ENCODE measurements at regions not wholly inside any gene's neighbourhood (a gene's known extent, or its start where the extent isn't known, plus 50 kb on each side); places are given as distances from the start of the nearest gene placed in this dataset.

- Histone ChIP-seq H3K23ac (ENCODE audit: low read length) (no peak overlapping the region), H3K79me2 (ENCODE audit: control insufficient read depth, insufficient read depth, low read length) (no peaks in the 10 kb centered on the region)
Observed at GRCh38 chr10:71040343-71040742, 152.0 kb upstream of the PCBD1 start.

GRCh38 chr10:71040846-71041605 is 152.7 kb upstream of the PCBD1 start:
- Histone ChIP-seq H3K23ac (ENCODE audit: low read length) (no peak overlapping the region), H2BK15ac (replicated peaks; ENCODE audit: low read depth) (no peak overlapping the region), H4K5ac (ENCODE audit: low read length) (no peak overlapping the region), H3K79me1 (ENCODE audit: low read length) (no peaks in the 10 kb centered on the region), H2AK5ac (ENCODE audit: low read length) (no peak overlapping the region), H3K4ac (ENCODE audit: low read depth, low read length) (no peak overlapping the region), H2BK120ac (ENCODE audit: low read depth, low read length) (no peak overlapping the region), H4K8ac (ENCODE audit: low read depth, low read length) (no peak overlapping the region), H2BK5ac (ENCODE audit: low read length) (no peak overlapping the region), H3K4me3 (ENCODE audit: low read length) (no peak overlapping the region), H3K4me2 (ENCODE audit: low read length) (no peak overlapping the region), H3K56ac (ENCODE audit: low read length) (no peak overlapping the region), H3K4me1 (ENCODE audit: control insufficient read depth, low read depth, low read length) (no peaks in the 10 kb centered on the region), H3K79me2 (ENCODE audit: control insufficient read depth, insufficient read depth, low read length) (no peaks in the 10 kb centered on the region), H3K27me3 (ENCODE audit: insufficient read depth, low read length, poor library complexity) (no peaks in the 10 kb centered on the region), H3K36me3 (ENCODE audit: control insufficient read depth, insufficient read depth, low read length) (no peaks in the 10 kb centered on the region), H3K18ac (ENCODE audit: low read length) (no peak overlapping the region), H3K9ac (ENCODE audit: low read length) (no peak overlapping the region), H3K27ac (ENCODE audit: low read depth, low read length) (no peak overlapping the region)
- no CpG with 5 or more reads among the region's 20 CpGs for WGBS (ENCODE audit: extremely low coverage, insufficient coverage, low lambda C conversion rate)
- DNase-seq = peak; percentile 54

More at GRCh38 chr10:71040343-71040742, 152.0 kb upstream of the PCBD1 start:
- no peaks in the 10 kb centered on the region for H3K36me3 ChIP-seq (ENCODE audit: control insufficient read depth, insufficient read depth, low read length)
- no peak overlapping the region for H4K5ac ChIP-seq (ENCODE audit: low read length)
- H3K56ac ChIP-seq (ENCODE audit: low read length) = no peak overlapping the region
- no peaks in the 10 kb centered on the region for H3K79me1 ChIP-seq (ENCODE audit: low read length)
- no peak overlapping the region for H4K8ac ChIP-seq (ENCODE audit: low read depth, low read length)
- H3K27me3 ChIP-seq (ENCODE audit: insufficient read depth, low read length, poor library complexity) = no peaks in the 10 kb centered on the region
- H2BK5ac ChIP-seq (ENCODE audit: low read length) = no peak overlapping the region
- no peak overlapping the region for H3K9ac ChIP-seq (ENCODE audit: low read length)
- H3K4ac ChIP-seq (ENCODE audit: low read depth, low read length) = no peak overlapping the region
- H3K27ac ChIP-seq (ENCODE audit: low read depth, low read length) = no peak overlapping the region
- DNase-seq = no peak
- WGBS (ENCODE audit: extremely low coverage, insufficient coverage, low lambda C conversion rate) = no CpG with 5 or more reads among the region's 4 CpGs
- H2BK15ac ChIP-seq (replicated peaks; ENCODE audit: low read depth) = no peak overlapping the region
- H2BK120ac ChIP-seq (ENCODE audit: low read depth, low read length) = no peak overlapping the region
- H3K18ac ChIP-seq (ENCODE audit: low read length) = no peak overlapping the region
- no peaks in the 10 kb centered on the region for H3K4me1 ChIP-seq (ENCODE audit: control insufficient read depth, low read depth, low read length)
- no peak overlapping the region for H3K4me2 ChIP-seq (ENCODE audit: low read length)
- no peak overlapping the region for H2AK5ac ChIP-seq (ENCODE audit: low read length)
- H3K4me3 ChIP-seq (ENCODE audit: low read length) = no peak overlapping the region

GRCh38 chr10:71042216-71042615 is 153.9 kb upstream of the PCBD1 start:
- Histone ChIP-seq H3K79me1 (ENCODE audit: low read length) (no peaks in the 10 kb centered on the region), H3K4me1 (ENCODE audit: control insufficient read depth, low read depth, low read length) (no peaks in the 10 kb centered on the region), H3K4me3 (ENCODE audit: low read length) (no peak overlapping the region), H3K9ac (ENCODE audit: low read length) (no peak overlapping the region), H3K56ac (ENCODE audit: low read length) (no peak overlapping the region), H4K5ac (ENCODE audit: low read length) (no peak overlapping the region), H3K4me2 (ENCODE audit: low read length) (no peak overlapping the region), H2BK5ac (ENCODE audit: low read length) (no peak overlapping the region), H3K18ac (ENCODE audit: low read length) (no peak overlapping the region), H2BK120ac (ENCODE audit: low read depth, low read length) (no peak overlapping the region), H3K23ac (ENCODE audit: low read length) (no peak overlapping the region), H3K36me3 (ENCODE audit: control insufficient read depth, insufficient read depth, low read length) (no peaks in the 10 kb centered on the region), H3K27ac (ENCODE audit: low read depth, low read length) (no peak overlapping the region), H3K79me2 (ENCODE audit: control insufficient read depth, insufficient read depth, low read length) (no peaks in the 10 kb centered on the region), H3K4ac (ENCODE audit: low read depth, low read length) (no peak overlapping the region), H4K8ac (ENCODE audit: low read depth, low read length) (no peak overlapping the region), H3K27me3 (ENCODE audit: insufficient read depth, low read length, poor library complexity) (no peaks in the 10 kb centered on the region), H2BK15ac (replicated peaks; ENCODE audit: low read depth) (no peak overlapping the region), H2AK5ac (ENCODE audit: low read length) (no peak overlapping the region)
- no peak for DNase-seq
- no CpG with 5 or more reads among the region's 4 CpGs for WGBS (ENCODE audit: extremely low coverage, insufficient coverage, low lambda C conversion rate)

GRCh38 chr10:71042699-71043098 is 154.3 kb upstream of the PCBD1 start:
- Histone ChIP-seq H3K4me3 (ENCODE audit: low read length) (no peak overlapping the region), H3K56ac (ENCODE audit: low read length) (no peak overlapping the region), H3K23ac (ENCODE audit: low read length) (no peak overlapping the region), H3K79me2 (ENCODE audit: control insufficient read depth, insufficient read depth, low read length) (no peaks in the 10 kb centered on the region), H3K36me3 (ENCODE audit: control insufficient read depth, insufficient read depth, low read length) (no peaks in the 10 kb centered on the region), H4K5ac (ENCODE audit: low read length) (no peak overlapping the region), H3K4me1 (ENCODE audit: control insufficient read depth, low read depth, low read length) (no peaks in the 10 kb centered on the region), H3K9ac (ENCODE audit: low read length) (no peak overlapping the region), H4K8ac (ENCODE audit: low read depth, low read length) (no peak overlapping the region), H3K18ac (ENCODE audit: low read length) (no peak overlapping the region), H3K4me2 (ENCODE audit: low read length) (no peak overlapping the region), H3K79me1 (ENCODE audit: low read length) (no peaks in the 10 kb centered on the region), H2BK15ac (replicated peaks; ENCODE audit: low read depth) (no peak overlapping the region), H2BK5ac (ENCODE audit: low read length) (no peak overlapping the region), H3K27ac (ENCODE audit: low read depth, low read length) (no peak overlapping the region), H2AK5ac (ENCODE audit: low read length) (no peak overlapping the region), H2BK120ac (ENCODE audit: low read depth, low read length) (no peak overlapping the region), H3K27me3 (ENCODE audit: insufficient read depth, low read length, poor library complexity) (no peaks in the 10 kb centered on the region), H3K4ac (ENCODE audit: low read depth, low read length) (no peak overlapping the region)
- no CpG with 5 or more reads among the region's 5 CpGs for WGBS (ENCODE audit: extremely low coverage, insufficient coverage, low lambda C conversion rate)
- no peak for DNase-seq

- Histone ChIP-seq H3K9ac (ENCODE audit: low read length) (no peak overlapping the region), H3K4me2 (ENCODE audit: low read length) (no peak overlapping the region), H2BK15ac (replicated peaks; ENCODE audit: low read depth) (no peak overlapping the region), H3K79me2 (ENCODE audit: control insufficient read depth, insufficient read depth, low read length) (no peaks in the 10 kb centered on the region), H3K36me3 (ENCODE audit: control insufficient read depth, insufficient read depth, low read length) (no peaks in the 10 kb centered on the region), H3K27ac (ENCODE audit: low read depth, low read length) (no peak overlapping the region), H3K23ac (ENCODE audit: low read length) (no peak overlapping the region), H2BK5ac (ENCODE audit: low read length) (no peak overlapping the region), H3K56ac (ENCODE audit: low read length) (no peak overlapping the region), H3K18ac (ENCODE audit: low read length) (no peak overlapping the region), H3K4me1 (ENCODE audit: control insufficient read depth, low read depth, low read length) (no peaks in the 10 kb centered on the region), H3K27me3 (ENCODE audit: insufficient read depth, low read length, poor library complexity) (no peaks in the 10 kb centered on the region), H2BK120ac (ENCODE audit: low read depth, low read length) (no peak overlapping the region), H2AK5ac (ENCODE audit: low read length) (no peak overlapping the region), H4K8ac (ENCODE audit: low read depth, low read length) (no peak overlapping the region), H4K5ac (ENCODE audit: low read length) (no peak overlapping the region), H3K4me3 (ENCODE audit: low read length) (no peak overlapping the region), H3K79me1 (ENCODE audit: low read length) (no peaks in the 10 kb centered on the region), H3K4ac (ENCODE audit: low read depth, low read length) (no peak overlapping the region)
- no CpG with 5 or more reads among the region's 4 CpGs for WGBS (ENCODE audit: extremely low coverage, insufficient coverage, low lambda C conversion rate)
- DNase-seq = no peak
Observed at GRCh38 chr10:71043858-71044257, 155.5 kb upstream of the PCBD1 start.

GRCh38 chr10:71044720-71045119 is 156.4 kb upstream of the PCBD1 start:
- DNase-seq = no peak
- no peak overlapping the region for H2BK5ac ChIP-seq (ENCODE audit: low read length)
- H3K36me3 ChIP-seq (ENCODE audit: control insufficient read depth, insufficient read depth, low read length) = no peaks in the 10 kb centered on the region
- H2AK5ac ChIP-seq (ENCODE audit: low read length) = no peak overlapping the region
- H3K23ac ChIP-seq (ENCODE audit: low read length) = no peak overlapping the region
- H3K4me3 ChIP-seq (ENCODE audit: low read length) = no peak overlapping the region
- no peaks in the 10 kb centered on the region for H3K4me1 ChIP-seq (ENCODE audit: control insufficient read depth, low read depth, low read length)
- no peaks in the 10 kb centered on the region for H3K27me3 ChIP-seq (ENCODE audit: insufficient read depth, low read length, poor library complexity)
- no peak overlapping the region for H3K27ac ChIP-seq (ENCODE audit: low read depth, low read length)
- WGBS (ENCODE audit: extremely low coverage, insufficient coverage, low lambda C conversion rate) = no CpG with 5 or more reads among the region's 7 CpGs
- no peak overlapping the region for H3K56ac ChIP-seq (ENCODE audit: low read length)
- H3K4ac ChIP-seq (ENCODE audit: low read depth, low read length) = no peak overlapping the region
- H3K18ac ChIP-seq (ENCODE audit: low read length) = no peak overlapping the region
- no peak overlapping the region for H3K9ac ChIP-seq (ENCODE audit: low read length)
- no peak overlapping the region for H4K5ac ChIP-seq (ENCODE audit: low read length)
- no peaks in the 10 kb centered on the region for H3K79me2 ChIP-seq (ENCODE audit: control insufficient read depth, insufficient read depth, low read length)
- H4K8ac ChIP-seq (ENCODE audit: low read depth, low read length) = no peak overlapping the region
- no peaks in the 10 kb centered on the region for H3K79me1 ChIP-seq (ENCODE audit: low read length)
- H2BK15ac ChIP-seq (replicated peaks; ENCODE audit: low read depth) = no peak overlapping the region
- H3K4me2 ChIP-seq (ENCODE audit: low read length) = no peak overlapping the region
- H2BK120ac ChIP-seq (ENCODE audit: low read depth, low read length) = no peak overlapping the region
